ENCODE measurements at regions not wholly inside any gene's neighbourhood (a gene's known extent, or its start where the extent isn't known, plus 50 kb on each side); places are given as distances from the start of the nearest gene placed in this dataset.

GRCh38 chr5:100755435-100755834, 147.6 kb downstream of the ST8SIA4 start:
- Histone ChIP-seq H3K79me2 (ENCODE audit: control insufficient read depth, insufficient read depth, low read length) (no peaks in the 10 kb centered on the region), H3K4me3 (no peak overlapping the region), H4K20me1 (ENCODE audit: control insufficient read depth, insufficient read depth) (no peaks in the 10 kb centered on the region), H3K27me3 (replicated peaks in 1 of 2; ENCODE audit: control insufficient read depth in 2 of 2, insufficient read depth in 2 of 2, low read length in 1 of 2) (no peaks in the 10 kb centered on the region), H3K27ac (ENCODE audit: control insufficient read depth, insufficient read depth) (no peak overlapping the region), H3K9me3 (replicated peaks; ENCODE audit: control insufficient read depth, insufficient read depth, low read length) (no peaks in the 10 kb centered on the region), H3K9ac (ENCODE audit: control insufficient read depth, insufficient read depth, low read length) (no peak overlapping the region), H3K36me3 (ENCODE audit: control insufficient read depth in 2 of 2, insufficient read depth in 2 of 2, low read length in 1 of 2) (no peaks in the 10 kb centered on the region), H2AFZ (ENCODE audit: control insufficient read depth, low read depth, low read length) (no peak overlapping the region), H3K4me2 (ENCODE audit: control insufficient read depth, insufficient read depth) (no peak overlapping the region), H3K4me1 (ENCODE audit: control insufficient read depth, insufficient read depth, low read length) (no peaks in the 10 kb centered on the region)
- BruUV-seq (replicated peaks) = no TSS peak
- POLR2A ChIA-PET = no interaction called here
- RAD21 ChIA-PET (ENCODE audit: unreplicated experiment) = no interaction called here
- no peak for DNase-seq (ENCODE audit: low read depth, low spot score)
- CTCF ChIA-PET = no interaction called here
- FAIRE-seq = peak; percentile 23
- in situ Hi-C loops (cut with MboI) = no loop called here
- intact Hi-C loops (cut with micrococcal nuclease; ENCODE audit: unreplicated experiment) = no loop called here
- 87% methylated on average over 2 of the region's 2 CpGs for WGBS (ENCODE audit: insufficient coverage, insufficient replicate concordance, low lambda C conversion rate, missing lambda C conversion rate)
- no peak for TF ChIP-seq NBN (IDR thresholded peaks at IDR 0.05)
- no peak for TF ChIP-seq BRCA1 (IDR thresholded peaks at IDR 0.05; ENCODE audit: low read depth, low read length)
- no peak for TF ChIP-seq SPI1 (IDR thresholded peaks at IDR 0.05; ENCODE audit: borderline replicate concordance, insufficient read depth, low read depth, low read length)
- no peak for TF ChIP-seq NKRF (conservative IDR thresholded peaks at IDR 0.05)
- TF ChIP-seq DPF2 (IDR thresholded peaks at IDR 0.05) = no peak
- no peak for TF ChIP-seq LARP7 (IDR thresholded peaks at IDR 0.05)
- TF ChIP-seq ZNF622 (IDR thresholded peaks at IDR 0.05) = no peak
- no peak for TF ChIP-seq ATF3 (IDR thresholded peaks at IDR 0.05; ENCODE audit: borderline replicate concordance, extremely low read depth, low read depth, low read length)
- TF ChIP-seq CHD4 (IDR thresholded peaks at IDR 0.05) = no peak
- TF ChIP-seq IKZF1 (conservative IDR thresholded peaks at IDR 0.05) = no peak
- SMC1A ChIA-PET (ENCODE audit: uncharacterized antibody, unreplicated experiment) = interaction anchor here (1.4 kb wide), 1 partner anchor 9 kb away, joined by 3 read pairs; no protein-coding TSS in a partner anchor
- ATAC-seq = no peak
